ENCODE measurements at regions not wholly inside any gene's neighbourhood (a gene's known extent, or its start where the extent isn't known, plus 50 kb on each side); places are given as distances from the start of the nearest gene placed in this dataset.

DNA sequence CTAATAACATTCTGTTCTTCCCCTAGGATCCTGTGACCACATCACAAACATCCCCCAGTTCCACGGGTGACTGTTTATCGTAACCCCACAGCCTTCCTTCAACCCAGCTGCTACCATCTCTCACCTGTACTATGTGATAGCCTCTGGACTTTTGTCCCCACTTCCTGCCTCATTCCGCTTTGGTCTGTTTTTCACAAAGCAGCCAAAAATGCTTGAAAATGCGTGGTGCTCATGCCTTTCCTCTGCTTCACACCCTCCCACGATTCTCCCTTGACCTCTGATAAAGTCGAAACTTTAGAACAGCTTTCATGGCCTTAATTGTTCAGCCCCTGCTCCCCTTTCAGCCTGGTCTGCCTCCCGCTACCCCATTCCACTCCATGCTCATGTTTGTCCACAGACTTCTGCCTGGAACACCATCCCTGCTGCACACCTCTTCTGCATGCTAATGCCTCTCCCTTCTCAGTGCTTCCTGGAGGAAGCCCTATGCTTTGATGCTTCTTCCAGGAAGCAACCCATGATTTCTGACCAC, 165.6 kb downstream of the PLPP3 start:
- H2BK5ac ChIP-seq (ENCODE audit: low read depth, low read length, poor library complexity, severe bottlenecking), result no peak overlapping the region
- H2BK120ac ChIP-seq (ENCODE audit: low read depth, low read length), result no peak overlapping the region

DNA sequence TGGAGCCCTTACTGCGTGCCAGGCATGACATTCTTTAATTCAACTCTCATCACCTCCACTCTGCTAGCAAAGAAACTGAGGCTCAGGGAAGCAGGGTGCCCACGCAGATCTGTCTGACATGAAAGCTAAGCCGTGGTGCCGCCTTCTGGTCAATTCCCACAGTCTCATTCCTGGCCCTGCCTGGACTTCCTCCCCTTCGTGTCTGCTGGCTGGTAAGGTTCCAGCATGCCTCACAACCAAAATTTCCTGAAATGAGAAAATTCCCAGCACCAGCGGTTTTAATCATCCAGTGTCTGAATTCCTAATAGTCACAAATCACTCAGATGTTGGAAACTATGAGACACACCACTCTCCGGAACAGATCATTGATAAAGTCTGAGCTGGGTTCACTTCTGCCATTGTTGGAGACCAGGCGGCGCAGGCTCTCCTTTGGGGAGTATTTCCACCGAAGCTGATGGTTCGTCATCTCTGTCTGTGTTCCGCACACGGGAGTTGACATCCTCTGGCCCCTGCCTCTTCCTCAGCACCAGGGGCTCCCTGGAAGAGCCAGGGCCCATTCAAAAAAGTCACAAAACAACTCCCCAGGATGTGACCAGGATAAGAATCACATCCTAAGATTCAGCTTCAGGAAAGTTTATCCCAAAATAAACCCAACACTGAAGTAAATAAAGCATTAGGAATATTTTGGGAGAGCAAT, 167.7 kb downstream of the PLPP3 start:
- H4K8ac ChIP-seq (ENCODE audit: low read length), result no peak overlapping the region

More for the DNA sequence above, 165.6 kb downstream of the PLPP3 start:
- Histone ChIP-seq H2AK5ac (ENCODE audit: low read length, severe bottlenecking) (no peak overlapping the region), H3K36me3 (ENCODE audit: control insufficient read depth in 1 of 2, insufficient read depth in 2 of 2, low read depth in 1 of 2, low read length in 2 of 2) (no peaks in the 10 kb centered on the region), H4K91ac (ENCODE audit: low read length) (peak overlapping the region; percentile 86), H3K27ac (ENCODE audit: low read length, poor library complexity, severe bottlenecking) (no peak overlapping the region), H2BK12ac (ENCODE audit: low read length in 2 of 2) (peak overlapping the region in 1 of 2 experiments; percentile 33), H3K9ac (ENCODE audit: low read length) (no peak overlapping the region), H3K4me2 (ENCODE audit: low read length, poor library complexity, severe bottlenecking) (no peak overlapping the region), H3K4me1 (ENCODE audit: control insufficient read depth, insufficient read depth, low read depth, low read length) (no peaks in the 10 kb centered on the region), H3K4ac (ENCODE audit: low read depth in 1 of 2, low read length in 2 of 2) (no peak overlapping the region), H3K9me3 (ENCODE audit: control insufficient read depth, low read length) (no peaks in the 10 kb centered on the region), H3K79me1 (replicated peaks; ENCODE audit: low read length, poor library complexity, severe bottlenecking) (no peaks in the 10 kb centered on the region), H2BK15ac (ENCODE audit: low read depth, poor library complexity, severe bottlenecking) (no peak overlapping the region), H3K23ac (ENCODE audit: low read length in 2 of 2) (no peak overlapping the region), H4K8ac (ENCODE audit: low read length) (no peak overlapping the region), H3K18ac (ENCODE audit: low read depth in 1 of 2, low read length in 2 of 2) (no peak overlapping the region), H3K27me3 (ENCODE audit: control insufficient read depth in 1 of 2, insufficient read depth in 1 of 2, low read length in 2 of 2) (peaks cover 0 to 8% of the 10 kb centered on the region in 2 experiments), H3K4me3 (ENCODE audit: insufficient read depth in 1 of 2, low read depth in 1 of 2, low read length in 2 of 2) (no peak overlapping the region), H3K14ac (ENCODE audit: low read length in 2 of 2) (no peak overlapping the region), H2AFZ (ENCODE audit: low read depth, low read length) (no peak overlapping the region)
- DNase-seq, result no peak
- 81% methylated on average over 7 of the region's 7 CpGs for WGBS

DNA sequence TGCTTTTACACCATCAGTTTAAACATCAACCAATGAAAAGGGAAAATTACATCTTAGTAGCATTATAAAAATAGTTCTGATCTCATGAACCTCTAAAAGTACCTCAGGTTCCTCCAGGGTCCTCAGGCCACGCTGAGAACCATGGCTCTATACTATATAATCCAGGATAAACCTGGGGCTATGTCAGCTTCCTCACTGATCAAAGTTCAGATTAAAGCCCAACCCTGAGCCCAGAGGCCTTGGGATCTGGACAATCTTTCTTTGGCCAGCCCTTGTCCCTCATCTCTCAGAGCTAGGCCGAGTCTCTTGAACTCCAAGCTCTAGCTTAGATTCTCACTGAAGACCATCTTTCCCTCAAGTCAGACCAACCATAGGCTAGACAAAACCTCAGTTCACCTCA, 168.3 kb downstream of the PLPP3 start:
- H3K4me3 ChIP-seq (ENCODE audit: insufficient read depth in 1 of 2, low read depth in 1 of 2, low read length in 2 of 2), result no peak overlapping the region
- H2BK12ac ChIP-seq (ENCODE audit: low read length in 2 of 2), result no peak overlapping the region
- no peak overlapping the region for H3K4me2 ChIP-seq (ENCODE audit: low read length, poor library complexity, severe bottlenecking)
- H2BK15ac ChIP-seq (ENCODE audit: low read depth, poor library complexity, severe bottlenecking), result no peak overlapping the region
- no peak overlapping the region for H2BK120ac ChIP-seq (ENCODE audit: low read depth, low read length)
- H3K9ac ChIP-seq (ENCODE audit: low read length), result no peak overlapping the region
- H3K18ac ChIP-seq (ENCODE audit: low read depth in 1 of 2, low read length in 2 of 2), result no peak overlapping the region
- no peak overlapping the region for H3K4ac ChIP-seq (ENCODE audit: low read depth in 1 of 2, low read length in 2 of 2)
- H3K9me3 ChIP-seq (ENCODE audit: control insufficient read depth, low read length), result no peaks in the 10 kb centered on the region
- no peak overlapping the region for H3K27ac ChIP-seq (ENCODE audit: low read length, poor library complexity, severe bottlenecking)
- no peaks in the 10 kb centered on the region for H3K36me3 ChIP-seq (ENCODE audit: control insufficient read depth in 1 of 2, insufficient read depth in 2 of 2, low read depth in 1 of 2, low read length in 2 of 2)
- H2AK5ac ChIP-seq (ENCODE audit: low read length, severe bottlenecking), result no peak overlapping the region
- H3K14ac ChIP-seq (ENCODE audit: low read length in 2 of 2), result no peak overlapping the region
- H2BK5ac ChIP-seq (ENCODE audit: low read depth, low read length, poor library complexity, severe bottlenecking), result no peak overlapping the region
- 97% methylated on average over 2 of the region's 2 CpGs for WGBS
- H3K4me1 ChIP-seq (ENCODE audit: control insufficient read depth, insufficient read depth, low read depth, low read length), result no peaks in the 10 kb centered on the region
- no peak overlapping the region for H2AFZ ChIP-seq (ENCODE audit: low read depth, low read length)
- no peak overlapping the region for H3K23ac ChIP-seq (ENCODE audit: low read length in 2 of 2)
- H3K79me1 ChIP-seq (replicated peaks; ENCODE audit: low read length, poor library complexity, severe bottlenecking), result no peaks in the 10 kb centered on the region
- H4K91ac ChIP-seq (ENCODE audit: low read length), result no peak overlapping the region
- peaks cover 0 to 8% of the 10 kb centered on the region in 2 experiments for H3K27me3 ChIP-seq (ENCODE audit: control insufficient read depth in 1 of 2, insufficient read depth in 1 of 2, low read length in 2 of 2)
- no peak for DNase-seq
- H4K8ac ChIP-seq (ENCODE audit: low read length), result no peak overlapping the region

More for the DNA sequence above, 167.7 kb downstream of the PLPP3 start:
- Histone ChIP-seq H2BK15ac (ENCODE audit: low read depth, poor library complexity, severe bottlenecking) (no peak overlapping the region), H2AK5ac (ENCODE audit: low read length, severe bottlenecking) (no peak overlapping the region), H3K9me3 (ENCODE audit: control insufficient read depth, low read length) (no peaks in the 10 kb centered on the region), H2BK12ac (ENCODE audit: low read length in 2 of 2) (no peak overlapping the region), H3K18ac (ENCODE audit: low read depth in 1 of 2, low read length in 2 of 2) (no peak overlapping the region), H3K79me1 (replicated peaks; ENCODE audit: low read length, poor library complexity, severe bottlenecking) (no peaks in the 10 kb centered on the region), H3K4me2 (ENCODE audit: low read length, poor library complexity, severe bottlenecking) (no peak overlapping the region), H2AFZ (ENCODE audit: low read depth, low read length) (no peak overlapping the region), H4K91ac (ENCODE audit: low read length) (no peak overlapping the region), H3K23ac (ENCODE audit: low read length in 2 of 2) (no peak overlapping the region), H3K4me1 (ENCODE audit: control insufficient read depth, insufficient read depth, low read depth, low read length) (no peaks in the 10 kb centered on the region), H2BK5ac (ENCODE audit: low read depth, low read length, poor library complexity, severe bottlenecking) (no peak overlapping the region), H3K36me3 (ENCODE audit: control insufficient read depth in 1 of 2, insufficient read depth in 2 of 2, low read depth in 1 of 2, low read length in 2 of 2) (no peaks in the 10 kb centered on the region), H3K4ac (ENCODE audit: low read depth in 1 of 2, low read length in 2 of 2) (no peak overlapping the region), H3K14ac (ENCODE audit: low read length in 2 of 2) (no peak overlapping the region), H3K4me3 (ENCODE audit: insufficient read depth in 1 of 2, low read depth in 1 of 2, low read length in 2 of 2) (no peak overlapping the region), H3K27ac (ENCODE audit: low read length, poor library complexity, severe bottlenecking) (no peak overlapping the region), H3K27me3 (ENCODE audit: control insufficient read depth in 1 of 2, insufficient read depth in 1 of 2, low read length in 2 of 2) (peaks cover 0 to 8% of the 10 kb centered on the region in 2 experiments), H2BK120ac (ENCODE audit: low read depth, low read length) (no peak overlapping the region), H3K9ac (ENCODE audit: low read length) (no peak overlapping the region)
- DNase-seq, result no peak
- WGBS, result 91% methylated on average over 13 of the region's 13 CpGs

DNA sequence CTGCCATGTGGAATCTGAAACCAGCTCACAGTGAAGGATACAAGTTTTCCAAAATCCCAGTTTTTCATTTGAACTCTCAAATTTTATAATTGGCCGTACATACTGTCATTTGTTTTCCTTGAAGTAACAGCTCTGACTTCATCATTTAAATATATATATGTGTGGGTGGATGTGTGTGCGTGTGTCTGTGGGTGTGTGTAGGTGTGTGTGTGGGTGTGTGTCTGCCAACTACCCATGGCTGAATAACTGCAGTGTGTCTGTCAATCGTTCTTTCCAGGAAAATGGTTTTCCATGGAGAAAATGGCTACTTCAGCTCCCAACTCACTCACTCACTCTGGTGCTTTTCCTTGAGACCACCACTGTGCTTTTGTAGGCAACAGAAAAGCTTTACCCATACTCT, 169.0 kb downstream of the PLPP3 start:
- 100% methylated on average over 2 of the region's 3 CpGs for WGBS
- Histone ChIP-seq H3K9me3 (ENCODE audit: control insufficient read depth, low read length) (no peaks in the 10 kb centered on the region), H3K79me1 (replicated peaks; ENCODE audit: low read length, poor library complexity, severe bottlenecking) (no peaks in the 10 kb centered on the region), H3K27me3 (ENCODE audit: control insufficient read depth in 1 of 2, insufficient read depth in 1 of 2, low read length in 2 of 2) (peaks cover 0 to 4% of the 10 kb centered on the region in 2 experiments), H2BK120ac (ENCODE audit: low read depth, low read length) (no peak overlapping the region), H3K27ac (ENCODE audit: low read length, poor library complexity, severe bottlenecking) (no peak overlapping the region), H2AFZ (ENCODE audit: low read depth, low read length) (no peak overlapping the region), H3K18ac (ENCODE audit: low read depth in 1 of 2, low read length in 2 of 2) (no peak overlapping the region), H4K91ac (ENCODE audit: low read length) (no peak overlapping the region), H2AK5ac (ENCODE audit: low read length, severe bottlenecking) (no peak overlapping the region), H2BK15ac (ENCODE audit: low read depth, poor library complexity, severe bottlenecking) (no peak overlapping the region), H3K4me2 (ENCODE audit: low read length, poor library complexity, severe bottlenecking) (no peak overlapping the region), H3K36me3 (ENCODE audit: control insufficient read depth in 1 of 2, insufficient read depth in 2 of 2, low read depth in 1 of 2, low read length in 2 of 2) (no peaks in the 10 kb centered on the region), H3K4me1 (ENCODE audit: control insufficient read depth, insufficient read depth, low read depth, low read length) (no peaks in the 10 kb centered on the region), H3K23ac (ENCODE audit: low read length in 2 of 2) (no peak overlapping the region), H2BK5ac (ENCODE audit: low read depth, low read length, poor library complexity, severe bottlenecking) (no peak overlapping the region), H3K9ac (ENCODE audit: low read length) (no peak overlapping the region), H2BK12ac (ENCODE audit: low read length in 2 of 2) (no peak overlapping the region), H3K14ac (ENCODE audit: low read length in 2 of 2) (no peak overlapping the region), H3K4me3 (ENCODE audit: insufficient read depth in 1 of 2, low read depth in 1 of 2, low read length in 2 of 2) (no peak overlapping the region), H4K8ac (ENCODE audit: low read length) (no peak overlapping the region), H3K4ac (ENCODE audit: low read depth in 1 of 2, low read length in 2 of 2) (no peak overlapping the region)
- DNase-seq, result no peak
